ACC112 (cell line): ENCODE measurements at regions not wholly inside any gene's neighbourhood (a gene's known extent, or its start where the extent isn't known, plus 50 kb on each side); places are given as distances from the start of the nearest gene placed in this dataset.
"Not testable (repeated sequence)": the region's sequence is repeated elsewhere in the genome, so short reads cannot be mapped to it uniquely, and the experiment has no call there.

Experiments
- H2AFZ ChIP-seq: fragments of 200-600 bp; sonication (generic); one replicate; pipeline ENCODE4 v1.6.0; 2017; ENCODE audit warnings: antibody characterized with exemption, low read length; ENCODE audit not compliant: unreplicated experiment
- H3K27ac ChIP-seq: fragments of 200-600 bp; sonication (generic); 2 replicates; pipeline ENCODE4 v1.5.1; 2014; ENCODE audit warnings: low read depth, mild to moderate bottlenecking, antibody characterized with exemption, low read length, moderate library complexity
- H3K27me3 ChIP-seq: fragments of 200-600 bp; sonication (generic); 2 replicates; pipeline ENCODE4 v1.6.1; 2014; ENCODE audit warnings: mild to moderate bottlenecking, antibody characterized with exemption, low read length, moderate library complexity, mixed read lengths; ENCODE audit not compliant: insufficient read depth
- H3K36me3 ChIP-seq: fragments of 200-600 bp; sonication (generic); 2 replicates; pipeline ENCODE4 v1.6.1; 2016; ENCODE audit warnings: mild to moderate bottlenecking, antibody characterized with exemption, low read length, moderate library complexity, mixed read lengths; ENCODE audit not compliant: insufficient read depth
- H3K4me1 ChIP-seq: fragments of 200-600 bp; sonication (generic); one replicate; pipeline ENCODE4 v1.6.1; 2016; ENCODE audit warnings: low read length, mixed read lengths; ENCODE audit not compliant: insufficient read depth, unreplicated experiment, control insufficient read depth
- H3K4me3 ChIP-seq: fragments of 200-600 bp; sonication (generic); 2 replicates; pipeline ENCODE4 v1.5.1; 2014; ENCODE audit warnings: mild to moderate bottlenecking, low read depth, low read length
- H3K79me2 ChIP-seq: fragments of 200-600 bp; sonication (generic); one replicate; pipeline ENCODE4 v1.6.0; 2016; ENCODE audit warnings: low read length; ENCODE audit not compliant: control insufficient read depth, unreplicated experiment, insufficient read depth

DNA sequence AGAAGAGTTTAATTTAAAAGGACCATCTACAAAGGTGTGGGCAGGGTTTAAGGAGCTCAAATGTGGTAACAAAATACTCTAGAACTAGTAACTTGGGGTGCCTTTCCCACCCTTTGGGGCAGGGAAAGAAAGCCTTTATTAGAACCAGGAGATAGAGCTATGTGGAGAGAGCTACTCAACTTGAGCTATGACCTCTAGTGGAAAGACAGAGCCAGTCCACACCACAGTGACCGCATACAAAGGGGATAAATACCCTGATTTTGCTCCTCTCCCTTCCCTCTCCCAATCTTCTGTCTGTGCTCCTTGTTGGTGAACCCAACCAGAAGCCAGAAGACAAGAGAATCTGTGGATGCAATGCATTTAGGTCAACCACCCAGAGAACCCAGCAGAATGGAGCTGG, 54.4 kb upstream of the JAK1 start:
- no peaks in the 10 kb centered on the region for H3K36me3 ChIP-seq
- H3K4me3 ChIP-seq = no peak overlapping the region
- no peak overlapping the region for H2AFZ ChIP-seq
- no peaks in the 10 kb centered on the region for H3K79me2 ChIP-seq
- H3K27ac ChIP-seq = no peak overlapping the region
- no peaks in the 10 kb centered on the region for H3K27me3 ChIP-seq
- no peaks in the 10 kb centered on the region for H3K4me1 ChIP-seq

DNA sequence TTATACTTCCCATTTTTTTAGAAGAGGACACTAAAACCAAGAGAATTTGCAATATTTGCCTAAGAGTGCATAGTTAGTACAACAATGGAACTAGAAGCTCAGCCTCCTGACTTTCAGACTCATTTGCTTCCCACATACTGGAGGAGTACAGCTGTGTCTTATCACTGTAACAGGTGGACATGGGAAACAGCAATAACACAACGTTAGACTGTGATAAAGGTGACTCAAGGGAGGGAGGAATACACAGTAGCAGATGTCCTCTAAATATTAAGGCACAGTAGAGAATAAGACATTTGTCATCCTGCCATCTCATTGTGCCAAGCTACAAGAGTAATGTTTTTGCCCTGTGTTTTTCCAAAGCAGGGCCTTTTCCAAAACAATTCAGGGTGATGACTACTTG, 55.4 kb upstream of the JAK1 start:
- H3K79me2 ChIP-seq = no peaks in the 10 kb centered on the region
- H3K36me3 ChIP-seq = no peaks in the 10 kb centered on the region
- no peaks in the 10 kb centered on the region for H3K27me3 ChIP-seq
- H3K27ac ChIP-seq = no peak overlapping the region
- no peak overlapping the region for H2AFZ ChIP-seq
- H3K4me1 ChIP-seq = no peaks in the 10 kb centered on the region
- H3K4me3 ChIP-seq = no peak overlapping the region

DNA sequence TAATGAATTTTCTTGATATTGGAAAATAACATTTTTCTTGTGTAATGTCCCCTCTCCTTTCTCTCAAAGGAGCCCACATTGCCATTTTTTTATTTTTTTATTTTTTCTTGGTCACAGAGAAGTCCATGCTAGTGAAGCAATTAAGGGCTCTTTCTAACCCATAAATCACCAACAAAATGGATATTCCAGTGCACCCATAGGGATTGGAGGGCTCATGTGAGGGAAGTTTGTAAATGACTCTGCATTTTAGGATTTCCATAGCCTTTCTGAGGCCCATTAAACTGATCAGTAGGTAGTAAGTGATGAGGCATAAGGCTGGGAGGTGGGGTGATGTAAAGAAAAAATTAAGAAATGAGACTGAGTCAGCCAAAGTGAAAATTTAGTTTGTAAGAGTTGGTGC, 55.9 kb upstream of the JAK1 start:
- Histone ChIP-seq H3K4me3 (no peak overlapping the region), H3K79me2 (no peaks in the 10 kb centered on the region), H3K36me3 (no peaks in the 10 kb centered on the region), H3K27me3 (no peaks in the 10 kb centered on the region), H3K4me1 (no peaks in the 10 kb centered on the region), H2AFZ (no peak overlapping the region), H3K27ac (no peak overlapping the region)

- H3K27ac ChIP-seq = no peak overlapping the region
- no peaks in the 10 kb centered on the region for H3K4me1 ChIP-seq
These were observed 59.4 kb upstream of the JAK1 start for GRCh38 chr1:65025794-65026193.

DNA sequence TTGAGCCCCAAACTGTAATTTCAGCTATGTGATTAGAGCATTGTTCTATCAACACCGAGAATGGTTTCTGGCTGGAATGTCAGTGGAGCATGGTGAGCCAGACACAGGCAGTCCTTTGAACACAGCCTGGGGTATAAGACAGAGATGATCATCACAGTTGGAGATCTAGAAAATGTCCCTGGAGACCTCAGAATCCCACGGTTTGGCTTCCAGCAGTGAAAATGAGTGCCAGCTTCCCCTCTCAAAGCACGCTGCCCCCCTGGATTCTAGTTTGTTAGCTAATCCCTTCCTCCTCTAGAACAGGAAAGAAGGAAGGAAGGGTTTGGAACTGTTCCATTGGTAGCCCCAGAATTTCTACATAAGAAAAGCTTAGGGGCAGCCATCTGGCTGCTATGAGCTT, 59.9 kb upstream of the JAK1 start:
- Histone ChIP-seq H3K4me1 (no peaks in the 10 kb centered on the region), H3K27ac (no peak overlapping the region), H3K27me3 (no peaks in the 10 kb centered on the region), H3K36me3 (no peaks in the 10 kb centered on the region), H3K79me2 (no peaks in the 10 kb centered on the region), H3K4me3 (no peak overlapping the region), H2AFZ (no peak overlapping the region)

More at GRCh38 chr1:65025794-65026193, 59.4 kb upstream of the JAK1 start:
- Histone ChIP-seq H3K4me3 (no peak overlapping the region), H3K79me2 (no peaks in the 10 kb centered on the region), H3K27me3 (no peaks in the 10 kb centered on the region), H3K36me3 (no peaks in the 10 kb centered on the region), H2AFZ (no peak overlapping the region)

- no peaks in the 10 kb centered on the region for H3K79me2 ChIP-seq
- H3K27me3 ChIP-seq = no peaks in the 10 kb centered on the region
These were observed 61.5 kb upstream of the JAK1 start for GRCh38 chr1:65027666-65028358.

DNA sequence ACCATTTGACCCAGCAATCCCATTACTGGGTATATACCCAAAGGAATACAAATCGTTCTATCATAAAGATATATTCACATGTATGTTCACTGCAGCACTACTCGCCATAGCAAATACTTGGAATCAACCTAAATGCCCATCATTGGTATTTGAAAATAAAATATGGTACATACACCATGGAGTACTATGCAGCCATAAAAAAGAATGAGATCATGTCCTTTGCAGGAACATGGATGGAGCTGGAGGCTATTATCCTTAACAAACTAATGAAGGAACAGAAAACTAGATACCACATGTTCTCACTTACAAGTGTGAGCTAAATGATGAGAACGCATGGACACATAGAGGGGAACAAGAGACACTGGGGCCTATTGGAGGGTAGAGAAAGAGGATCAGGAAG, 63.1 kb upstream of the JAK1 start:
- not testable (repeated sequence) for H3K27me3 ChIP-seq, H3K36me3 ChIP-seq, H2AFZ ChIP-seq, H3K27ac ChIP-seq, H3K79me2 ChIP-seq, H3K4me3 ChIP-seq, H3K4me1 ChIP-seq

More at GRCh38 chr1:65027666-65028358, 61.5 kb upstream of the JAK1 start:
- H3K36me3 ChIP-seq = no peaks in the 10 kb centered on the region
- H3K4me1 ChIP-seq = no peaks in the 10 kb centered on the region
- no peak overlapping the region for H3K27ac ChIP-seq
- H3K4me3 ChIP-seq = no peak overlapping the region
- H2AFZ ChIP-seq = no peak overlapping the region

- H3K4me3 ChIP-seq, H2AFZ ChIP-seq, H3K27me3 ChIP-seq, H3K36me3 ChIP-seq, H3K79me2 ChIP-seq, H3K4me1 ChIP-seq, H3K27ac ChIP-seq: not testable (repeated sequence)
These were observed 68.5 kb upstream of the JAK1 start for GRCh38 chr1:65034879-65035278.

DNA sequence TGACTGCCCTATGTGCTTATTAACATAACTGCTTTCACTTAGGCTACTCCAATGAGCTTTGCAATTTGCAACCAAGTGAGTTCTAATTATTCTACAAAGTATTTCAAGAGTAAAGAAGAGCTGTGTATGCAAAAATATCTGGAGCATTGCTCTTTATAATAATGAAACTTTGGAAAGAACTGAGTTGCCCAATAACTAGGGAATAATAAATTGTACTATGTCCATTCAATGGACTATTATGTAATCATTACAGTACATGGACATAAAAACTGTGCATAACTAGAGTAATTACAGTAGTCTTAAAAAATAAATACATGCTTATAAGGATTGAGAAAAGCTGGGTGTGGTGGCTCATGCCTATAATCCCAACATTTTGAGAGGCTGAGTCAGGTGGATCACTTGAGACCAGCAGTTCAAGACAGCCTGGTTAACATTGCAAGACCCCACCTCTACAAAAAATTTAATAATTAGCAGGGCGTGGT, 70.3 kb upstream of the JAK1 start:
- Histone ChIP-seq H3K4me3 (no peak overlapping the region), H3K27ac (no peak overlapping the region), H3K27me3 (no peaks in the 10 kb centered on the region), H3K4me1 (no peaks in the 10 kb centered on the region), H3K79me2 (no peaks in the 10 kb centered on the region), H3K36me3 (no peaks in the 10 kb centered on the region), H2AFZ (no peak overlapping the region)

- Histone ChIP-seq H3K27ac (no peak overlapping the region), H3K4me3 (no peak overlapping the region), H3K27me3 (no peaks in the 10 kb centered on the region)
These were observed 72.7 kb upstream of the JAK1 start for GRCh38 chr1:65039066-65039465.

GRCh38 chr1:65039508-65039907, 73.2 kb upstream of the JAK1 start:
- Histone ChIP-seq H3K27me3 (no peaks in the 10 kb centered on the region), H2AFZ (no peak overlapping the region), H3K79me2 (no peaks in the 10 kb centered on the region), H3K4me1 (no peaks in the 10 kb centered on the region), H3K36me3 (no peaks in the 10 kb centered on the region), H3K27ac (no peak overlapping the region), H3K4me3 (no peak overlapping the region)

More at GRCh38 chr1:65039066-65039465, 72.7 kb upstream of the JAK1 start:
- H2AFZ ChIP-seq = no peak overlapping the region
- no peaks in the 10 kb centered on the region for H3K79me2 ChIP-seq
- no peaks in the 10 kb centered on the region for H3K36me3 ChIP-seq
- no peaks in the 10 kb centered on the region for H3K4me1 ChIP-seq
